ENCODE measurements at regions not wholly inside any gene's neighbourhood (a gene's known extent, or its start where the extent isn't known, plus 50 kb on each side); places are given as distances from the start of the nearest gene placed in this dataset.

DNA sequence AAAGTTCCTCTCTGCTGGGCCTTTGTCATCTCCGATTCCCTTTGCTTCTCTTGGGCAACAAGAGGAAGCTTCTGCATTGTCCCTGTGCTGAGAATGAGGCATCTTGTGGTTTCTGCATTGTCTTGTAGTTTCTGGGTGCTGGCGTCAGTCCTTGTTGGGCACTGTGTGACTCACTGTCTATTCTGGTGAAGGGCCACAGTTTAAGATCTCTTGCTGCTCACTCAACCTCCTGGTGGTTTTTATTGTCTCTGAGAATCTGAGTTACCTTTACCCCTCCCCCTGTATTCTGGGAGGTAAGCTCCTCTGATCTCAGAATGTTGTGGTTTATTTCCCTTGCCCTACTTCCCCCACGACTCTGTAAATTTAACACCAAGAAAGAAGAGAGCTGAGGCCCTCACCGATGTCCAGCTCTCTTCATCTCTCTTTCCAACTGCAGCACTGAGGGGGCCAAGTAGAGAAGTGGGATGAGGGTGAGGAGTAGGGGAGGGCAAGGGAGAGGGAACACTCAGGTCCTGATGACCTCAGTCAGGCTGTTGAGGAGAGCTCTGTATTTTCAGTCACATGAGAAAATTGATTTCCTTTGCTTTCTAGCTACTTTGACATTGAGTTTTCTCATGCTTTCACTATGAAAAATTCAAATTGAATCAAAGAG is 441.6 kb upstream of the PITX2 start:
- H3K36me3 ChIP-seq = no peaks in the 10 kb centered on the region
- no peak overlapping the region for H3K27ac ChIP-seq
- H3K9me3 ChIP-seq = no peaks in the 10 kb centered on the region
- WGBS, 3 donors = 72 to 82% (median 79%) methylated on average over 4 of the region's 4 CpGs
- DNase-seq = no peak
- H3K4me3 ChIP-seq = no peak overlapping the region
- H3K27me3 ChIP-seq = no peaks in the 10 kb centered on the region
- H3K4me1 ChIP-seq (ENCODE audit: insufficient read depth) = no peaks in the 10 kb centered on the region
- TF ChIP-seq POLR2A (IDR thresholded peaks at IDR 0.05) (no peak), EP300 (IDR thresholded peaks at IDR 0.05) (no peak), CTCF (IDR thresholded peaks at IDR 0.05) (no peak)
- intact Hi-C loops (cut with DNase I) = no loop called here

- intact Hi-C loops (cut with DNase I) = no loop called here
- no peaks in the 10 kb centered on the region for H3K27me3 ChIP-seq
- no peaks in the 10 kb centered on the region for H3K36me3 ChIP-seq
- no peaks in the 10 kb centered on the region for H3K9me3 ChIP-seq
- H3K27ac ChIP-seq = no peak overlapping the region
- WGBS, 3 donors = 84 to 94% (median 85%) methylated on average over 2 of the region's 2 CpGs
- no peak overlapping the region for H3K4me3 ChIP-seq
- no peak for DNase-seq
- no peaks in the 10 kb centered on the region for H3K4me1 ChIP-seq (ENCODE audit: insufficient read depth)
- TF ChIP-seq EP300 (IDR thresholded peaks at IDR 0.05) (no peak), POLR2A (IDR thresholded peaks at IDR 0.05) (no peak), CTCF (IDR thresholded peaks at IDR 0.05) (no peak)
Measured at GRCh38 chr4:111066001-111066400, 443.1 kb upstream of the PITX2 start.

- no peak for DNase-seq
- TF ChIP-seq EP300 (IDR thresholded peaks at IDR 0.05) (no peak), POLR2A (IDR thresholded peaks at IDR 0.05) (no peak), CTCF (IDR thresholded peaks at IDR 0.05) (no peak)
- no peak overlapping the region for H3K27ac ChIP-seq
- H3K27me3 ChIP-seq = no peaks in the 10 kb centered on the region
- H3K9me3 ChIP-seq = no peaks in the 10 kb centered on the region
- intact Hi-C loops (cut with DNase I) = no loop called here
- H3K4me1 ChIP-seq (ENCODE audit: insufficient read depth) = no peaks in the 10 kb centered on the region
- H3K4me3 ChIP-seq = no peak overlapping the region
- no peaks in the 10 kb centered on the region for H3K36me3 ChIP-seq
Measured at GRCh38 chr4:111066447-111066846, 443.6 kb upstream of the PITX2 start.

GRCh38 chr4:111066887-111067286 is 444.0 kb upstream of the PITX2 start:
- TF ChIP-seq CTCF (IDR thresholded peaks at IDR 0.05) (no peak), POLR2A (IDR thresholded peaks at IDR 0.05) (no peak), EP300 (IDR thresholded peaks at IDR 0.05) (no peak)
- Histone ChIP-seq H3K4me1 (ENCODE audit: insufficient read depth) (no peaks in the 10 kb centered on the region), H3K9me3 (no peaks in the 10 kb centered on the region), H3K27ac (no peak overlapping the region), H3K27me3 (no peaks in the 10 kb centered on the region), H3K4me3 (no peak overlapping the region), H3K36me3 (no peaks in the 10 kb centered on the region)
- 72 to 97% (median 86%) methylated on average over 1 of the region's 1 CpG for WGBS, 3 donors
- intact Hi-C loops (cut with DNase I) = no loop called here
- DNase-seq = no peak
